ENCODE measurements at regions not wholly inside any gene's neighbourhood (a gene's known extent, or its start where the extent isn't known, plus 50 kb on each side); places are given as distances from the start of the nearest gene placed in this dataset.

DNA sequence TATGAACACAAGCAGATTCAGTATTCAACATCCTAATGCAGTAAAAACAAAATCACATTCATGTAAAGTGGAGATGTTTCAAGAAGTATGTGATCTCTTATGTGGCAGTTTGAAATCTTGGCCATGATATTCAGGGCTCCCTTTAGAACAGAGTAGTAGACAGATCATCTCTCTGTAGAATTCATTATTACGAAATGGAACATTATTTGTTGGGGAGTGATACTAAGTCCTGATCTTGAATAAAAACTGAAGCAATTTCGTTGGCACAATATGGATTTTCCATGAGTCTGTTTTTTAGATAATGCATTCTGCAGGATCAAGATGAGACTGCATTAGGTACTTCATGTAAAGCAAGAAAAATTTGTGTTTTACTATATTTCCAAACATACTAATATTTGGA is 264.4 kb upstream of the NRIP1 start:
- H3K27ac Mint-ChIP-seq, result no peak overlapping the region
- H3K4me3 Mint-ChIP-seq, result no peak overlapping the region
- H3K27me3 Mint-ChIP-seq (ENCODE audit: low read depth, poor library complexity), result no peaks in the 10 kb centered on the region
- H3K9me3 Mint-ChIP-seq, result peaks cover 11% of the 10 kb centered on the region
- TF ChIP-seq, protein P1, sequence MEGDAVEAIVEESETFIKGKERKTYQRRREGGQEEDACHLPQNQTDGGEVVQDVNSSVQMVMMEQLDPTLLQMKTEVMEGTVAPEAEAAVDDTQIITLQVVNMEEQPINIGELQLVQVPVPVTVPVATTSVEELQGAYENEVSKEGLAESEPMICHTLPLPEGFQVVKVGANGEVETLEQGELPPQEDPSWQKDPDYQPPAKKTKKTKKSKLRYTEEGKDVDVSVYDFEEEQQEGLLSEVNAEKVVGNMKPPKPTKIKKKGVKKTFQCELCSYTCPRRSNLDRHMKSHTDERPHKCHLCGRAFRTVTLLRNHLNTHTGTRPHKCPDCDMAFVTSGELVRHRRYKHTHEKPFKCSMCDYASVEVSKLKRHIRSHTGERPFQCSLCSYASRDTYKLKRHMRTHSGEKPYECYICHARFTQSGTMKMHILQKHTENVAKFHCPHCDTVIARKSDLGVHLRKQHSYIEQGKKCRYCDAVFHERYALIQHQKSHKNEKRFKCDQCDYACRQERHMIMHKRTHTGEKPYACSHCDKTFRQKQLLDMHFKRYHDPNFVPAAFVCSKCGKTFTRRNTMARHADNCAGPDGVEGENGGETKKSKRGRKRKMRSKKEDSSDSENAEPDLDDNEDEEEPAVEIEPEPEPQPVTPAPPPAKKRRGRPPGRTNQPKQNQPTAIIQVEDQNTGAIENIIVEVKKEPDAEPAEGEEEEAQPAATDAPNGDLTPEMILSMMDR (IDR thresholded peaks at IDR 0.05), result no peak
- peaks cover 28% of the 10 kb centered on the region for H3K4me1 Mint-ChIP-seq
- H3K36me3 Mint-ChIP-seq (ENCODE audit: low read depth), result no peaks in the 10 kb centered on the region
- DNase-seq, result no peak

DNA sequence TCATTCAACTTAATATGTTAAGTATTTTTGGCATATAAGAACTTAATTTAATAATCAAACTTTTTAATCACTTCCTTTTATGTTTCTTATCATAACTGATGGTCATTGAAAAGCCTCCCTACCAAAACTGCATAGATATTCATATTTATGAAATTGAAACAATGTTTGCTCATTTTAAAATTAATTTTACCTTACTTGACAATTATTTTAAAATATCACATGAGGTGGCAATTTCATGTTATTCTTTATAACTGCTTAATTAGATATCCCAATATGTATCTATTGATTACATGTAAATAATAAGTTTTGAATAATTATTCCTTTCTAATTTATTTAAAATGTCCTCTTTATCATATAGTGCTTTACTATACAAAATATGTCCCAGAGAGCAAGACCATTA is 266.1 kb upstream of the NRIP1 start:
- Mint-ChIP-seq H3K36me3 (ENCODE audit: low read depth) (no peaks in the 10 kb centered on the region), H3K27ac (no peak overlapping the region), H3K27me3 (ENCODE audit: low read depth, poor library complexity) (no peaks in the 10 kb centered on the region), H3K4me1 (peaks cover 18% of the 10 kb centered on the region), H3K9me3 (peaks cover 11% of the 10 kb centered on the region), H3K4me3 (no peak overlapping the region)
- no peak for DNase-seq
- TF ChIP-seq, protein P1 (IDR thresholded peaks at IDR 0.05), result no peak

DNA sequence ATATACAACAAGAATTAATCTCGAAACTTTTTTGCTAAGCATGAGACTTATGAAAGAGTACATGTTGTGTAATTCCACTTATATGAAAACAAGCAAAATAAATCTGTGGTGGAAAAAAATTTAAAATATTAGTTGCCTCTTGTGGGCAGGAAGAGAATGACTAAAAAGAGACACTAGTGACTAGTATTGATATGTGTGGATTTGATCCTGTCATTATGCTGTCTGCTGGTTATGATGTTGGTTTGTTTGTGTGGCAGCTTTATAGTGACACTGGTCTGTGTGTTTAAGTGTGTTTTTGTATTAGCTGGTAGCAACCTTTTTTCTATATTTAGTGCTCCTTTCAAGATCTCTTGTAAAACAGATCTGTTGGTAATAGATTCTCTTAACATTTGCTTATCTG is 267.8 kb upstream of the NRIP1 start:
- H3K4me1 Mint-ChIP-seq, result peaks cover 14% of the 10 kb centered on the region
- peaks cover 17% of the 10 kb centered on the region for H3K9me3 Mint-ChIP-seq
- no peak overlapping the region for H3K4me3 Mint-ChIP-seq
- DNase-seq, result no peak
- peak overlapping the region; percentile 31 for H3K27ac Mint-ChIP-seq
- no peaks in the 10 kb centered on the region for H3K27me3 Mint-ChIP-seq (ENCODE audit: low read depth, poor library complexity)
- no peaks in the 10 kb centered on the region for H3K36me3 Mint-ChIP-seq (ENCODE audit: low read depth)
- TF ChIP-seq, protein P1 (IDR thresholded peaks at IDR 0.05), result no peak

DNA sequence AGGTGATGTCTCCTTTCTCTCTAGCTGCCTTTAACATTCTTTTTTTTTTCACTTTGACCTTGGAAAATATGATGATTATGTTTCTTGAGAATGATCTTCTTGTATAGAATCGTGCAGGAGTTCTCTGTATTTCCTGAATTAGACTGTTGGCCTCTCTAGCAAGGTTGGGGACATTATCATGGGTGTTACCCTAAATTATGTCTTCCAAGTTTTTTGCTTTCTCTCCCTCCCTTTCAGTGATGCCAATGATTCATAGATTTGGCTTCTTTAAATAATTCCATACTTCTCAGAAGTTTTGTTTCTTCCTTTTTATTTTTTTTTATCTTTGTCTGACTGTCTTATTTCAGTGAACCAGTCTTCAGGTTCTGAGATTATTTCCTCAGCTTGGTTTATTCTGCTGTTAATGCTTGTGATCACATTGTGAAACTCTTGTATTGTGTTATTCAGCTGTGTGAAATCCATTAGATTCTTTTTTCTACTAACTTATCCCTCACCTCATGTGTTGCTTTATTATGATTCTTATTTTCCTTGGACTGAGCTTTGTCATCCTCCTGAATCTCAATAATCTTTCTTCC is 268.4 kb upstream of the NRIP1 start:
- Mint-ChIP-seq H3K27ac (no peak overlapping the region), H3K27me3 (ENCODE audit: low read depth, poor library complexity) (no peaks in the 10 kb centered on the region), H3K4me1 (peaks cover 10% of the 10 kb centered on the region), H3K36me3 (ENCODE audit: low read depth) (no peaks in the 10 kb centered on the region), H3K4me3 (no peak overlapping the region), H3K9me3 (peaks cover 18% of the 10 kb centered on the region)
- DNase-seq, result no peak
- TF ChIP-seq, protein P1 (IDR thresholded peaks at IDR 0.05), result no peak

DNA sequence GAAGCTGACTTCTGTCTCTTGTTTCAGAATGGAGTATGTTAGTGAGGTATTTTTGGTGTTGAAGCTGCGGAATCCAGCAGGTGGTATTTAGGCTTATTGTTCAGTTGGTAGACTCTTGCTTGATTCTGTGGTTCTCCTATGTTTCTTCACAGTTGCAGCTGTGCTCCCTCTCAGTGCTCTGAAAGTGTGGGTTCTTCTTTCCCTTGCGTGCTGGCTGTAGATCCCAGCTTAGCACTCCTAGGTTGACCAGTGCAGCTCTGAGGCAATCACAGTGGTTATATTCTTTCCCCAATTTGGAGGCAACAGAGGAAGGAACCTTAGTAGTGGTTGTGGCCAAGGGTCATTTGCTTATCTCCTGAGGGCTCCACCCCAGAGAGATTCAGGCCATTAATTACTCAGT is 269.2 kb upstream of the NRIP1 start:
- Mint-ChIP-seq H3K4me1 (peaks cover 7% of the 10 kb centered on the region), H3K9me3 (peaks cover 22% of the 10 kb centered on the region), H3K27ac (no peak overlapping the region), H3K27me3 (ENCODE audit: low read depth, poor library complexity) (no peaks in the 10 kb centered on the region), H3K4me3 (no peak overlapping the region), H3K36me3 (ENCODE audit: low read depth) (no peaks in the 10 kb centered on the region)
- TF ChIP-seq, protein P1 (IDR thresholded peaks at IDR 0.05), result no peak
- DNase-seq, result no peak

DNA sequence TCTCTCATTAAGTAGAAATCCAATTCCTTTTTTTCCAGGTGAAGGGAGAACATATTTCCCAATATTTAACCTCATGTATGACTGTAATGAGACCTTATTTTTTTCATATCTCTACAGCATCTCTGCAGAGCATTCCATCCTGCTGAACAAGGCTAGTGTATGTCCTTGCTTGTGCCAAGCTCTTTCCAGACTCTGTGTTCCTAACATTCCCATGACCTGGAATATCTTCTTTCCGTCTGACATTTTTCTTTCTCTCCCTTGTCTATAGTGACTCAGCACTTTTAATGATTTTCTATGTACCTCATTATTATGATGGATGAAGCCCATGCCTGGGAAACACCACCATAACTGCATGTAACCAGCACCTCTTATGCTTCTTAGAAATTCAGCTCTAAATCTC is 278.3 kb upstream of the NRIP1 start:
- no peak for DNase-seq
- TF ChIP-seq, protein P1 (IDR thresholded peaks at IDR 0.05), result no peak
- Mint-ChIP-seq H3K9me3 (peaks cover 18% of the 10 kb centered on the region), H3K36me3 (ENCODE audit: low read depth) (no peaks in the 10 kb centered on the region), H3K27ac (no peak overlapping the region), H3K4me1 (peaks cover 12% of the 10 kb centered on the region), H3K27me3 (ENCODE audit: low read depth, poor library complexity) (no peaks in the 10 kb centered on the region), H3K4me3 (no peak overlapping the region)

Measured in nephron progenitor cell (in vitro differentiated cells).